HG02610 (cell line): ENCODE measurements at regions not wholly inside any gene's neighbourhood (a gene's known extent, or its start where the extent isn't known, plus 50 kb on each side); places are given as distances from the start of the nearest gene placed in this dataset.

Experiments
- ATAC-seq: cut with Tn5 transposase; IDR thresholded peaks from one replicate; pipeline ENCODE4 v1.9.1; 2021; ENCODE audit warnings: mild to moderate bottlenecking, moderate library complexity; ENCODE audit not compliant: unreplicated experiment

DNA sequence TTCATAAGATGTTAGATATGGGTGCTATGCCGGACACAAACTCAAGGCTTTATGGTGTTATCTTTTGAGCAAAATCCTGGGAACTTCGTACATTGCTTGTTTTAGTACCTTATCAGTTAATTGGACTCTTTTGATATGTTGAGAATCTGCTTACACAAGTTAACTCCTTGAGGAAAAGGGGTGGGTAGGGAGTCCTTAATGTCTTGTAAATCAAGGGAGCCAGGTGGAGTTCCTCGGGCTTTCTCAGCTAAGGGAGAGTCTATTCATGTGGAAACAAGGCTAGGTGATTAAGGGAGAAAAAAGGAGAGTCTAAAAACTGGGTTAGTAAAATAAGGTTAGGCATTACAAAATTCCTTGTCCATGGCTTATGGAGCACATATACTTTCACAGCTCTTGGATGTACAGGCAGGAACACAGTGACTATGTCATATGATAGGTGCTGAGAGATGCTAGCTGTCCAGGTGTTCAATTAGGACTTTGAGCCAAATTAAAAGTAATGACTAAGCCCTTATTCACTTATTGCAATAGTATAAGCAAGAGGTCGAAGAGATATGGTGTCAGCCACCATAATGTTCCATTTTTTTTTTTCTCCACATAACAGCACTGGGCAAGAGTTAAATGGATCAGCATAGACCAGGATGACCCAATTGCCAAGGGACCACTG is 59.5 kb upstream of the DYNAP start:
- ATAC-seq: no peak

DNA sequence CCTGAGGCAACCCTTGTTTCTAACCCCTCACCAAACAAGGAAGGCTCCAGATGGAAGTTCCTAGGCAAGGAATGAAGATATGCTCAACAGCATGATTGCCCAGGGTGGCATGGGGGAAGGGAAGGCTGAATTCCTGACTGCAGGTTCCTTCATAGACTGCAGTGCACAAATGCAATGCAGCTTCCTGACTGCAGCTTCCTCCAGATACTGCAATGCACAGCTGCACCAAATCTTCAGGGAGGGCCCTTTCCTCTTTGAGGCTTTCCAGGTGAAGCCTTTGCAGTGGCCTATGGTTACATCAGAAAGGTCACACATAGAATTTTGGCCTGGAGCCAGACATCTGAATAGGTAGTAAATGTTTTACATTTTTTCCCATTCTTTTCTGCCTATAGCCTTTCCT is 58.8 kb upstream of the DYNAP start:
- ATAC-seq: no peak

DNA sequence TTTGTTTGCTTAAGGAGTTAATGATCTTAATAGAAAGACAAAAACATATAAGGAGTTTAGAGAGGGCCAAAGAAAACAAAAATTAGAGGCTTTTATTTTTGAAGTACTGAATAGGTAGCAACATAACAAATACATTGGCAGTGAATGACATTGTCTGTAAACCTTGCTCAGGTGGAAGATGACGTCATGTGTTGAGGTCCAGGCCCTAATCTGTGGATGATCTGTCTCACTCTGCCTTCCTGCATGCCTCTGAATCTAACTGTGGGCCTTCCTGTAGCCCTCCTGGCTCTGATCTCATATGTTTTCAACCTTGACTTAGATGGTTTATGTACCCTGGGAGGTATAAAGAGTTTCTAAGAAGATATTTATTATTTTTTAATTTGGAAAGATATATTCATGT is 58.1 kb upstream of the DYNAP start:
- no peak for ATAC-seq
